ENCODE measurements at regions not wholly inside any gene's neighbourhood (a gene's known extent, or its start where the extent isn't known, plus 50 kb on each side); places are given as distances from the start of the nearest gene placed in this dataset.

DNA sequence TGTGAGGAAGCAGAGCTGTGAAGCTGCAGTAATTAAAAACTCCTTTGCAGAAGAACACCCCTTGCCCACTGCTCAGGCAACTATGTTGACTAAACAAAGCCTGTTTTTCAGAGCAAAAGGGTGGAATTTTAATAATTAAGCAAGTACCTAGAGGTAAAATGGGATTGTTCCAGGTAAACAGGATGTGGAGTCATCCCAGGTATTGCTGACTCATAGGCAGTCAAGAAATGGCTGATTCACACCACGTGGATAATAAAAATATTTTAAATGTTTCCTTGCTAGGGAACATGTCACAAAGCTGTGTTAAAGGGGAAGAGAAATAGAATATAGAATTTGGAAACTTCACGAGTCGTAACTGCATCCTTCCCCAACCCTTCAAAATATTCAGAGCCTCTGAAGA lies 491.8 kb downstream of the BTBD3 start:
- TF ChIP-seq, protein P1, sequence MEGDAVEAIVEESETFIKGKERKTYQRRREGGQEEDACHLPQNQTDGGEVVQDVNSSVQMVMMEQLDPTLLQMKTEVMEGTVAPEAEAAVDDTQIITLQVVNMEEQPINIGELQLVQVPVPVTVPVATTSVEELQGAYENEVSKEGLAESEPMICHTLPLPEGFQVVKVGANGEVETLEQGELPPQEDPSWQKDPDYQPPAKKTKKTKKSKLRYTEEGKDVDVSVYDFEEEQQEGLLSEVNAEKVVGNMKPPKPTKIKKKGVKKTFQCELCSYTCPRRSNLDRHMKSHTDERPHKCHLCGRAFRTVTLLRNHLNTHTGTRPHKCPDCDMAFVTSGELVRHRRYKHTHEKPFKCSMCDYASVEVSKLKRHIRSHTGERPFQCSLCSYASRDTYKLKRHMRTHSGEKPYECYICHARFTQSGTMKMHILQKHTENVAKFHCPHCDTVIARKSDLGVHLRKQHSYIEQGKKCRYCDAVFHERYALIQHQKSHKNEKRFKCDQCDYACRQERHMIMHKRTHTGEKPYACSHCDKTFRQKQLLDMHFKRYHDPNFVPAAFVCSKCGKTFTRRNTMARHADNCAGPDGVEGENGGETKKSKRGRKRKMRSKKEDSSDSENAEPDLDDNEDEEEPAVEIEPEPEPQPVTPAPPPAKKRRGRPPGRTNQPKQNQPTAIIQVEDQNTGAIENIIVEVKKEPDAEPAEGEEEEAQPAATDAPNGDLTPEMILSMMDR (IDR thresholded peaks at IDR 0.05): no peak
- TF ChIP-seq POLR2A (IDR thresholded peaks at IDR 0.05): no peak
